Epithelial cell of proximal tubule (primary cell): ENCODE measurements at regions not wholly inside any gene's neighbourhood (a gene's known extent, or its start where the extent isn't known, plus 50 kb on each side); places are given as distances from the start of the nearest gene placed in this dataset.

Experiments used
- DNase-seq: peaks from one replicate; pipeline ENCODE4 v3.0.0-alpha.2; 2011; ENCODE audit warnings: low read depth
- H3K4me3 ChIP-seq: 2 replicates; pipeline ENCODE4 v1.5.1; 2011; ENCODE audit warnings: low read depth, mild to moderate bottlenecking, low read length
- CTCF ChIP-seq: conservative IDR thresholded peaks from 2 replicates; pipeline ENCODE4 v1.5.1; 2012; ENCODE audit warnings: low read depth, mild to moderate bottlenecking, low read length

GRCh38 chr3:4897765-4898453 lies 81.3 kb upstream of the BHLHE40 start:
- no peak for DNase-seq
- TF ChIP-seq CTCF = no peak

GRCh38 chr3:4898454-4899313 lies 80.6 kb upstream of the BHLHE40 start:
- DNase-seq = no peak
- H3K4me3 ChIP-seq = no peak overlapping the region
- TF ChIP-seq CTCF = no peak

More at GRCh38 chr3:4897765-4898453, 81.3 kb upstream of the BHLHE40 start:
- H3K4me3 ChIP-seq = no peak overlapping the region

- no peak for TF ChIP-seq CTCF
- no peak overlapping the region for H3K4me3 ChIP-seq
- no peak for DNase-seq
Observed at GRCh38 chr3:4899710-4900109, 79.5 kb upstream of the BHLHE40 start.

GRCh38 chr3:4900298-4900697 lies 78.9 kb upstream of the BHLHE40 start:
- H3K4me3 ChIP-seq = no peak overlapping the region
- TF ChIP-seq CTCF = no peak
- no peak for DNase-seq

- no peak overlapping the region for H3K4me3 ChIP-seq
- DNase-seq = no peak
- no peak for TF ChIP-seq CTCF
Observed at GRCh38 chr3:4904811-4905695, 74.2 kb upstream of the BHLHE40 start.

GRCh38 chr3:4906107-4906621 lies 73.1 kb upstream of the BHLHE40 start:
- no peak overlapping the region for H3K4me3 ChIP-seq
- DNase-seq = peak; percentile 57
- TF ChIP-seq CTCF = no peak
